Breast epithelium (tissue), 3 donors: ENCODE measurements at regions not wholly inside any gene's neighbourhood (a gene's known extent, or its start where the extent isn't known, plus 50 kb on each side); places are given as distances from the start of the nearest gene placed in this dataset.

ENCODE experiments used
- CTCF ChIP-seq, 3 donors: fragments of 450-650 bp; IDR thresholded peaks; one replicate each; pipeline ENCODE4 v1.5.1; 2016 to 2017; ENCODE audit warnings: antibody characterized with exemption in 3 of 3, mild to moderate bottlenecking in 3 of 3, moderate library complexity in 3 of 3
- POLR2A ChIP-seq: fragments of 450-650 bp; IDR thresholded peaks from one replicate; pipeline ENCODE4 v1.6.1; 2016; ENCODE audit warnings: antibody characterized with exemption, mild to moderate bottlenecking, moderate library complexity
- POLR2AphosphoS5 ChIP-seq, 3 donors: sonication (generic); formaldehyde crosslinking; IDR thresholded peaks; one replicate each; pipeline ENCODE4 v1.6.1; 2017; ENCODE audit warnings: antibody characterized with exemption in 3 of 3

- TF ChIP-seq POLR2AphosphoS5 (IDR thresholded peaks at IDR 0.05): no peak
- no peak for TF ChIP-seq POLR2A
- TF ChIP-seq CTCF (IDR thresholded peaks at IDR 0.05): no peak
Measured at GRCh38 chr1:4532656-4533055, 121.8 kb upstream of the AJAP1 start.
